VCaP (cell line): ENCODE measurements at regions not wholly inside any gene's neighbourhood (a gene's known extent, or its start where the extent isn't known, plus 50 kb on each side); places are given as distances from the start of the nearest gene placed in this dataset.

Experiments
- H3K27ac ChIP-seq: fragments of 450-650 bp; 2 replicates; pipeline ENCODE4 v1.5.1; 2017
- CTCF ChIP-seq: fragments of 450-650 bp; conservative IDR thresholded peaks from 2 replicates; pipeline ENCODE4 v1.5.1; 2017; ENCODE audit warnings: mild to moderate bottlenecking, moderate library complexity

- H3K27ac ChIP-seq: no peak overlapping the region
Observed at GRCh38 chr15:29880886-29881285, 58.6 kb upstream of the TJP1 start.

GRCh38 chr15:29880341-29880740 is 58.1 kb upstream of the TJP1 start:
- TF ChIP-seq CTCF: no peak
- H3K27ac ChIP-seq: no peak overlapping the region

More at GRCh38 chr15:29880886-29881285, 58.6 kb upstream of the TJP1 start:
- no peak for TF ChIP-seq CTCF

- no peak for TF ChIP-seq CTCF
- H3K27ac ChIP-seq: no peak overlapping the region
Observed at GRCh38 chr15:29874977-29875376, 52.7 kb upstream of the TJP1 start.

- no peak for TF ChIP-seq CTCF
- H3K27ac ChIP-seq: no peak overlapping the region
Observed at GRCh38 chr15:29873947-29874411, 51.7 kb upstream of the TJP1 start.

GRCh38 chr15:29873264-29873663 is 51.0 kb upstream of the TJP1 start:
- no peak for TF ChIP-seq CTCF
- no peak overlapping the region for H3K27ac ChIP-seq

- TF ChIP-seq CTCF: no peak
- H3K27ac ChIP-seq: no peak overlapping the region
Observed at GRCh38 chr15:29872716-29873115, 50.4 kb upstream of the TJP1 start.
